Stromal cell of bone marrow (primary cell): ENCODE measurements at regions not wholly inside any gene's neighbourhood (a gene's known extent, or its start where the extent isn't known, plus 50 kb on each side); places are given as distances from the start of the nearest gene placed in this dataset.
"Not testable (repeated sequence)": the region's sequence is repeated elsewhere in the genome, so short reads cannot be mapped to it uniquely, and the experiment has no call there.

Experiments
- DNase-seq: peaks from one replicate; pipeline ENCODE4 v3.0.0-alpha.2; 2012; ENCODE audit warnings: low read depth

GRCh38 chr3:27779176-27779575 lies 57.1 kb upstream of the EOMES start:
- DNase-seq = no peak

GRCh38 chr3:27789420-27789819 lies 67.3 kb upstream of the EOMES start:
- no peak for DNase-seq

- DNase-seq = no peak
Measured at GRCh38 chr3:27791956-27792355, 69.8 kb upstream of the EOMES start.

GRCh38 chr3:27792869-27793268 lies 70.7 kb upstream of the EOMES start:
- DNase-seq = no peak

- no peak for DNase-seq
Measured at GRCh38 chr3:27794211-27794610, 72.1 kb upstream of the EOMES start.

- DNase-seq = no peak
Measured at GRCh38 chr3:27796365-27796875, 74.3 kb upstream of the EOMES start.

GRCh38 chr3:27797773-27798172 lies 75.7 kb upstream of the EOMES start:
- DNase-seq = no peak

GRCh38 chr3:27800261-27800660 lies 78.1 kb upstream of the EOMES start:
- DNase-seq = no peak

- no peak for DNase-seq
Measured at GRCh38 chr3:27802425-27802824, 80.3 kb upstream of the EOMES start.

GRCh38 chr3:27802849-27803248 lies 80.7 kb upstream of the EOMES start:
- no peak for DNase-seq

GRCh38 chr3:27805282-27805681 lies 83.2 kb upstream of the EOMES start:
- DNase-seq = no peak

- no peak for DNase-seq
Measured at GRCh38 chr3:27813255-27813654, 91.1 kb upstream of the EOMES start.

- DNase-seq = not testable (repeated sequence)
Measured at GRCh38 chr3:27821609-27822008, 99.5 kb upstream of the EOMES start.

GRCh38 chr3:27824312-27825200 lies 102.4 kb upstream of the EOMES start:
- DNase-seq = no peak

GRCh38 chr3:27826448-27826847 lies 104.3 kb upstream of the EOMES start:
- no peak for DNase-seq

GRCh38 chr3:27827041-27827440 lies 104.9 kb upstream of the EOMES start:
- no peak for DNase-seq

GRCh38 chr3:27840807-27841594 lies 118.9 kb upstream of the EOMES start:
- DNase-seq = no peak

GRCh38 chr3:27844052-27844675 lies 122.0 kb upstream of the EOMES start:
- no peak for DNase-seq

GRCh38 chr3:27847697-27848096 lies 125.6 kb upstream of the EOMES start:
- DNase-seq = no peak

- DNase-seq = no peak
Measured at GRCh38 chr3:27848826-27849225, 126.7 kb upstream of the EOMES start.

GRCh38 chr3:27859821-27860220 lies 137.7 kb upstream of the EOMES start:
- no peak for DNase-seq
